NCI-H2196 treated with DMSO at 0.1 percent for 48 hours (cell line): ENCODE measurements at regions not wholly inside any gene's neighbourhood (a gene's known extent, or its start where the extent isn't known, plus 50 kb on each side); places are given as distances from the start of the nearest gene placed in this dataset.

Experiments used
- DNase-seq: peaks from one replicate; lab custom pipeline; 2025; ENCODE audit not compliant: unreplicated experiment; lab: John Stamatoyannopoulos, UW

- DNase-seq = no peak
Measured at GRCh38 chr20:39853636-39854035, 835.4 kb downstream of the MAFB start.

GRCh38 chr20:39853050-39853449 is 836.0 kb downstream of the MAFB start:
- no peak for DNase-seq

GRCh38 chr20:39851459-39851858 is 837.6 kb downstream of the MAFB start:
- DNase-seq = no peak

- DNase-seq = no peak
Measured at GRCh38 chr20:39850821-39851330, 838.2 kb downstream of the MAFB start.

- no peak for DNase-seq
Measured at GRCh38 chr20:39850246-39850645, 838.8 kb downstream of the MAFB start.

- DNase-seq = peak; percentile 15
Measured at GRCh38 chr20:39849664-39850063, 839.4 kb downstream of the MAFB start.

GRCh38 chr20:39849171-39849570 is 839.9 kb downstream of the MAFB start:
- no peak for DNase-seq

GRCh38 chr20:39839399-39840119 is 849.5 kb downstream of the MAFB start:
- DNase-seq = no peak

- DNase-seq = no peak
Measured at GRCh38 chr20:39837561-39837960, 851.5 kb downstream of the MAFB start.

GRCh38 chr20:39835130-39835842 is 853.8 kb downstream of the MAFB start:
- DNase-seq = no peak

GRCh38 chr20:39830903-39831302 is 858.1 kb downstream of the MAFB start:
- no peak for DNase-seq

- DNase-seq = no peak
Measured at GRCh38 chr20:39829661-39830060, 859.4 kb downstream of the MAFB start.

GRCh38 chr20:39829256-39829655 is 859.8 kb downstream of the MAFB start:
- no peak for DNase-seq

- no peak for DNase-seq
Measured at GRCh38 chr20:39825950-39826349, 863.1 kb downstream of the MAFB start.

- DNase-seq = no peak
Measured at GRCh38 chr20:39825524-39825923, 863.4 kb downstream of the DHX35 start.

- DNase-seq = no peak
Measured at GRCh38 chr20:39823224-39823623, 861.1 kb downstream of the DHX35 start.

- no peak for DNase-seq
Measured at GRCh38 chr20:39822667-39823066, 860.5 kb downstream of the DHX35 start.

- no peak for DNase-seq
Measured at GRCh38 chr20:39813190-39813829, 851.2 kb downstream of the DHX35 start.

- no peak for DNase-seq
Measured at GRCh38 chr20:39812116-39812515, 850.0 kb downstream of the DHX35 start.

- no peak for DNase-seq
Measured at GRCh38 chr20:39810309-39810708, 848.2 kb downstream of the DHX35 start.

GRCh38 chr20:39808613-39809012 is 846.5 kb downstream of the DHX35 start:
- DNase-seq = no peak

- no peak for DNase-seq
Measured at GRCh38 chr20:39800548-39800947, 838.4 kb downstream of the DHX35 start.
